Inflammatory macrophage treated with lipopolysaccharide for 4 hours (primary cell): ENCODE measurements at regions not wholly inside any gene's neighbourhood (a gene's known extent, or its start where the extent isn't known, plus 50 kb on each side); places are given as distances from the start of the nearest gene placed in this dataset.

Source experiments
- DNase-seq: peaks from one replicate; pipeline ENCODE4 v3.0.0-alpha.2; 2020

GRCh38 chr20:33908336-33908735 is 85.4 kb upstream of the RALY start:
- no peak for DNase-seq

- no peak for DNase-seq
Measured at GRCh38 chr20:33908868-33909267, 84.8 kb upstream of the RALY start.

- DNase-seq: no peak
Measured at GRCh38 chr20:33909331-33909921, 84.3 kb upstream of the RALY start.

- DNase-seq: no peak
Measured at GRCh38 chr20:33910056-33910455, 83.7 kb upstream of the RALY start.

GRCh38 chr20:33910529-33911327 is 83.0 kb upstream of the RALY start:
- no peak for DNase-seq

- DNase-seq: no peak
Measured at GRCh38 chr20:33914919-33915318, 78.8 kb upstream of the RALY start.

- DNase-seq: peak; percentile 38
Measured at GRCh38 chr20:33915726-33916331, 77.9 kb upstream of the RALY start.

GRCh38 chr20:33916768-33917167 is 76.9 kb upstream of the RALY start:
- DNase-seq: no peak

GRCh38 chr20:33917831-33918525 is 75.7 kb upstream of the RALY start:
- no peak for DNase-seq

- DNase-seq: no peak
Measured at GRCh38 chr20:33918662-33919061, 75.0 kb upstream of the RALY start.

GRCh38 chr20:33919653-33920052 is 74.1 kb upstream of the RALY start:
- peak; percentile 75 for DNase-seq

GRCh38 chr20:33922224-33922623 is 71.5 kb upstream of the RALY start:
- DNase-seq: no peak

- DNase-seq: no peak
Measured at GRCh38 chr20:33923740-33924139, 70.0 kb upstream of the RALY start.

- no peak for DNase-seq
Measured at GRCh38 chr20:33925867-33926266, 67.8 kb upstream of the RALY start.

GRCh38 chr20:33926425-33926824 is 67.3 kb upstream of the RALY start:
- DNase-seq: no peak

GRCh38 chr20:33927724-33928123 is 66.0 kb upstream of the RALY start:
- no peak for DNase-seq

GRCh38 chr20:33929917-33930316 is 63.8 kb upstream of the RALY start:
- DNase-seq: no peak

GRCh38 chr20:33933469-33933909 is 60.2 kb upstream of the RALY start:
- DNase-seq: peak; percentile 75

GRCh38 chr20:33936656-33937055 is 57.1 kb upstream of the RALY start:
- no peak for DNase-seq

- DNase-seq: peak; percentile 38
Measured at GRCh38 chr20:33939031-33939430, 54.7 kb upstream of the RALY start.

GRCh38 chr20:33940666-33941065 is 53.0 kb upstream of the RALY start:
- no peak for DNase-seq
